AML-193 (cell line): ENCODE measurements at regions not wholly inside any gene's neighbourhood (a gene's known extent, or its start where the extent isn't known, plus 50 kb on each side); places are given as distances from the start of the nearest gene placed in this dataset.

Experiments used
- DNase-seq, 2 experiments: peaks; one replicate each; lab custom pipeline; 2025; lab: John Stamatoyannopoulos, UW

DNA sequence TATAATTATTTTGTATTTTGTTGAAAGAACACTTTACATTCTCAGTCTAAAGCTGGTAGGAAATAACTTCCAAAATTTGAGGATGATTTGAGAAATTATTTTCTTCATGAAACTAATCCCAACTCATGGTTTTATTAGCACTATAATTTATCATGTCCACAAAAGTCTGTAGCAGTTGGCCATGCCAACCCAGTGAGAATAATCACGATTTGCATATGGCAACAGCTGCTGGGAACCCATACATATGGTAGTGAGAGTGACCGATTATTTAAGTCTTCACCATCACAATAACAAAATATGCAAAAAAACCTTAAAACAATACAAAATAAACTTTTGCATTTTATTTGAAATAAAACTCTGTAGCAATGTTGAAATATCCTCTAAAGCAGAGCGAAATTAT lies 445.9 kb upstream of the ANO3 start:
- no peak for DNase-seq

DNA sequence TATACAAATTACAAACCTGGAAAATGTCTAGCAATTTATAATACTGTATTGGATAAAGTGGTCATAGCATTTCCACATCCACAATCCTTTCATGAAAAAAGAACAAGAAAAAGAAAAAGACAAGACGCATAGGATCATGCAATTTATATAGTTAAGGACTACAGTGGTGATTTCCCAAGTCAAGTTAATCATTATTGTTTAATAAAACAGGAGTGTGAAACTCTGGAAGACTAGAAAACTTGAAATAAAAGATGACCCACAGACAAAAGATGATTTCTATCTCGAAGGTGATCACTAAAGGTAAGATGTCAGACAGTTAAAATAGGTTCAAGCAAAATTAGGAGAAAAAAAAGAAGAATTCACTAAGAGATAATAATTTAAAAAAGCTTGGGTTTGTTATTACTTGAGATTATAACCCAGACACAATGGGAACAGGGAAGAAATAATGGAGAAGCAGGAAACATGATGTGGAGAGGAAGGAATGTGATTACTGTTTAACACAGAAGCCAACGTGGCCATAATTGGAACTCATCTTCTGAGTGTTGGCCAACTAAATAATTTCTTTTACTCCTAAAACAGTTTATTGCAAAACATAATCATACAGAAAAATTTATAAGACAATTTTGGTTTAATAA lies 441.2 kb upstream of the ANO3 start:
- no peak for DNase-seq

DNA sequence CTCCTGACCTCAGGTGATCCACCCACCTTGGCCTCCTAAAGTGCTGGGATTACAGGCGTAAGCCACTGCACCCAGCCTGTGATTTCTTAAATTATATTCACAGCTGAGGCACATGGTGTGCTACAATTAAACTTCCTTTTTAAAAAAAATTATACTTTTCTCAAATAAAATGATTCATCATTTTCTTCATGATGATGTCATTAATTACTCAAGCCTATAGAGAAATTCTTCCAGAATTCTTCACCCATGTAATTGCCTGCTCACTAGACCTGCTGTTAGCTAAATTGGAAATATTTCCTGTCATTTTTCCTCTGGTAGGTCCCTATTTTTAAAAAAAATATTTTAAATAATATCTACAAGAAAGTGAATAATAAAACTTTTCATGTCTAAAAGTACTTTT lies 440.0 kb upstream of the ANO3 start:
- no peak for DNase-seq

DNA sequence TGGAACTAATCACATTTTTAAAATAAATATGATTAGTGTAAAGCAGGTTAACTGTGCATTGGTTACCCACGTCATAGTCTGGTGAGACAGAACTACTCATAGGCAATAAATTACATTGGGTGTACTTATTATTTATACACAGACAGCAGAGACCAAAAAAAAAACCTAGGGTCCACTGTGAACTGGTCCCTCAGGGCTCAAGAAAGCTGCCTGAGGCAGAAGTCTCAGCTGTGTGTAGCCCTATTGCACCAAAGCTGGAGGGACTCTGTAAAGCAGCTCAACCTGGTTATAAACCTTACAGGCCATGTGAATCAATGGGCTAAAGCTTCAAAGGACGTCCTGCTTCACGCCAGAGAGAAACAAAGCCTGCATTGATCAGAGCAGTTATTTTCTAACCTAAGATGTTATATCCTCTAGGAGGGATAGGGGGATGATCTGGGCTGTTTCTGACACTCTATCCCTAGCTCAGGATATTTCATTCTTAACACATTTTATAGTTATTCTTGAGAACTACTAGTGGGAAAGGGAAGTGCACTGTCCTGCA lies 432.2 kb upstream of the ANO3 start:
- DNase-seq = no peak

DNA sequence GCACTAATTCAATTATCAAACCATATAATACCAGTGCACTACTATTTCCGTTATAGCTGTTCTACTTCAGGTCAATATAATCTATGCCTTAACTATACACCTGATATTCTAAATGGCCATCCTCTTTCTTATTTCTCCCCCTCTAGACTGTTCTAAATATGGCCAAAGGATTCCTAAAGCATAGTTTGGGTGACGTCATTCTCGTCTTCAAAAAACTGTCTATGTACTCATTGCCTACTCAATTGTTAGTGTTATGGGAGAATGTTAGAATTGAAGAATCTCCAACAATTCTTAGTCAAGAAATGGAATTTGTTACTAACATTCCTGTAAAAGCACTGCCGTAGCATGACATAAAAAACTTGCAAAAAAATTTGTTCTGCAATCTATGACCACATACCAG lies 431.1 kb upstream of the ANO3 start:
- DNase-seq = no peak

DNA sequence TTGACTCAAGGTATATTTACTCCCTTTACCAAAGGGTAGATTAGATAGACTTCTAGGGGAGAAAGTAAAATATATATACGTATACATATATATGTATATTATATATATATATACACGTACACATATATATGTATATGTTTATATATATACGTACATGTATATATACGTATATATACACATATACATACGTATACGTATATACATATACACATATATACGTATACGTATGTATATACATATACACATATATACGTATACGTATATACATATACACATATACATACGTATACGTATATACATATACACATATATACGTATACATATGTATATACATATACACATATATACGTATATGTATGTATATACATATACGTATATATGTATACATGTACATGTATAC lies 430.5 kb upstream of the ANO3 start:
- DNase-seq = no peak

DNA sequence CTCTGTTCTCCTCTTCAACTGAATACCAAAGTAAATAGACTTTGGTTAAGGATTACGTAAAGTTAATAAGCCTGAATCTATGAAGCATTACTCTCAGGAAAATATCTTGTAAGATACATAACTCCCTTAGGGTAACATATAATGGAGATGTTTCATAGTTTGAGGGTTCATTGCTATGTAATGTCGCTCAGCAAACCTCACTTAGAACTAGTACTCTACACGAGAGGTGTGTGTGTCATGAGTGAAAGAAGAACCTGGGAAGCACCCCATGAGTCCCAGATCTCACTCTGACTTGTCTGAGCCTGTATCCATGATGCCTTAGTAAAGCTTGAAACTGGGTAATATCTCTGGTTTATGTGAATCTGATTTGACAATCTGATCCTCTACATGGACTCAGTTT lies 429.5 kb upstream of the ANO3 start:
- no peak for DNase-seq

DNA sequence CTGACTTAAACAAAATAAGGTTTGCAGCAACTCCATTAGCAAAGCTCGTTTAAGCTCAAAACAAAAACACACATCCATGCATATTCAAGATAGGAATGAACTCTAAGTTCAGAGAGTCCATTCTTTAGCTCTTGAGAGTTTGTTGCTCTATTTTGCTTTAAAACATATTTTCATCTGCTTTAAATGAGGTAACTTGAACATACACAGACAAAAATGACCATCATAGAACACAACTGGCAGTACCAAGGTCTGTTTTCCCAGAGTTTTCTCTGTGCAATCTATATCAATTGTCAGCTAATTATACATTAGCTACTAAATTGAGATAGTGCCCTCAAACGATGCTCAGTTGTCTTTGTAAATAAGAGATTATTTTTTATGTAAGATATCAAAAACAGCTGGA lies 423.2 kb upstream of the ANO3 start:
- DNase-seq = no peak

DNA sequence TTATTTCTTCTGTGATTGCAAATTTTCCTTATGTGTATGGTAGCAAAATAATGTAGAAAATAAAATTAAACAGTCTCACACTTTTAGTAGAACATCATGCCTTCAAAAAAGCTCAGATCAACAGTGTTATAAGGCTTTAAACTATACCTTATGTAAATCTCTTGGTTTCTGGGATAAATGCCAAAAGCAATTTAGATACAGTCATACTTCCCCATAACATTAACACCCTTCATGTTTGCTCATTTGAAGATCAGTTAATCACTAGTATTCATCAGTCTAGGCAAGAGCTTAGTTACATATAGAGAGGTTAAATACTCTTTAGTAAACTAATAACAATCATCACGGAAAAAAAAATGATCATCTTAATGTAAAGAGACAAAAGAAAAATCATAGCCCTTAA lies 421.8 kb upstream of the ANO3 start:
- DNase-seq = no peak

DNA sequence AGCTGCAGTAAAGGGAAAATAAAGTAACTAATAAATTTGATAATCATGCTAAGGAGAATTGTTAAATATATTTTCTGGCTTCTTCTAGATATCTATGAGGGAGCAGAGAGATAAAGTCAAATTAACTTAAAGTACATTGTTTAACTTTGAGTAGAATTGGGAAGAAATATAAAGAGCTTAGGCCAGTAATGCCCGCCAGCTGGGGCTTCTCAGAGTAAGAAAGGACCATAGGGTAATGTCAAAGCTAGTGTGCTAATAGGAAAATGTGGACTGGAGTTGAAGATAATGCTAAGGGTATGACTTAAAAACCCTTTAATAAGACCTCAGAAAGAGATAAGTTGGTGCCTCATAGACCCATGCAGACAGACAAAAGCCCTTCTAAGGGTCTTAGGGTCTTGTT lies 411.6 kb upstream of the ANO3 start:
- no peak for DNase-seq

DNA sequence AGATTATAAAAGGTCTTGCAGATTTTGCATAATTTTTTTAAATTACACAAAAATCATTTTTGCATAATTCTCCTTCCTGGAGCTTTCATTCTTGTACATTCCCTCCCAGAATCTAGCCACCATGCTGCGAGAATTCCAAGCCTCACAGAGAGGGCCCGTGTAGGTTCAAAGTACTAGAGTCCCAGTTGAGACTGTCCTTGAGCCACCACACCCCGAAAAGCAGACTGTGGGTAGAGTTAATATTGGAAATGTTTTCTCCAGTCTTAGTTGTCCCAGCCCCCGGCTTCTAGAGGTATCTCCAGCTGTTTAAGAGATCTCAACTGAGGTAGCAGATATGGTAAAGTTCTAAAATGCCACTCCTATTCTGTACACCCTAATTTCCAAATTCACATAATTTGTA lies 407.3 kb upstream of the ANO3 start:
- no peak for DNase-seq

DNA sequence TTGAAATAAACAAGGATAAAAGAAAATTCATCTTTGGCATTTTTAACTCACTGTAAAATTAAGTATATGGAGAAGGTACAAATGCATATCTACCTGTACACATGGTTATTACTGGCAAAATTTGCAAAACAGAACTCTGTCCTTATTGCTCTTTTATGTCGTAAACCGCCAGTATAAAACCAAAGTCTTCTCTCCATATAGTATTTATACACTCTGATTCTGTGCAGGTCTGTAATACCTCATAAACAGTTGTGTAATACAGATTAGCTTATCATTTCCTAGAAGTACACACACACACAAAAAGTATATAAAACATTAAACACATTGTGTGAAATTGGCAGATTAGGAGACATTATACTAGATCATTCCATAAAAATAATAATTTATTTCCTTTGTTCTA lies 406.6 kb upstream of the ANO3 start:
- DNase-seq = no peak

DNA sequence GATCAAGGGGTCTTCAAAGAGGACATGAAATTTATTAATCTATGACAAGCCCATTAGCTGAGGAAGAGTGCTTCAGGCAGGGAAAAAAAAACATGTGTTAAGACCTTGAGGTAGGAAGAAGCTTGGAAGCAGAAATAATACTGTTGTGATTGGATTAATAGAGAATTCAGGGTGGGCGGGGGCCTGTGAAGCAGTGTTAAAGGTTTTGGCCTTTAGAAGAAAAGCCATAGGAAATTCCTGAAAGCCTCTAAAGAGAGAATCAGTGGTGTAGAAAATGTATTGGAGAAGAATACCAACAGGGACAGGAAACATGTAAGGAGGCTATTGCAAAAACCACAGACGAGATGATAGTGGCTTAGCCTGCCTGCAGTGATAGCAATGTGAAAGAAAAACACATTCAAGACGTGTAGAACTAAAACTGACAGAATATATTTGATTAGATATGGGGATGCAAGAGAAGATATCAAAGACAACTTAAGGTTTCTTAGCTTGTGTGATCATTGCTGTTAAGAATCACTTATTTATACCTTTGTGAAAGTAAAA lies 404.4 kb upstream of the ANO3 start:
- no peak for DNase-seq

DNA sequence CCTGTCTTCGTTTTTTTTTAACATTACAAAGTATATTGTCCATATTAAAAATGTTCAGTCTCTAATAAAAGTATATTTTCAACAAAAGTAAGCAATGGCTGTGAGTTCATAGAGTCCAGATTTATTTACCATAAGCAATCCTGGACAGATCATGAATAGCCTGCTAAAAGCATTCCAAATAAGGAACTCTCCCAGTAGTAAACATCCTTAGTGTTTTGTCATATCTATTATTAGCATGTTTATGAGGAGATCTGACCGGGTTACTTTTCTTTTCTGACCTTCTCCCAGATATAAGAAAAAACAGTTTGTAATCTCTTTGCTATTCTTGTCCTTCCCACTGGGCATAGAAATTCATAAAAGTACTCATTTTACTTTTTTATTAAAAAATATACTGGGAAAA lies 403.9 kb upstream of the ANO3 start:
- DNase-seq = no peak

DNA sequence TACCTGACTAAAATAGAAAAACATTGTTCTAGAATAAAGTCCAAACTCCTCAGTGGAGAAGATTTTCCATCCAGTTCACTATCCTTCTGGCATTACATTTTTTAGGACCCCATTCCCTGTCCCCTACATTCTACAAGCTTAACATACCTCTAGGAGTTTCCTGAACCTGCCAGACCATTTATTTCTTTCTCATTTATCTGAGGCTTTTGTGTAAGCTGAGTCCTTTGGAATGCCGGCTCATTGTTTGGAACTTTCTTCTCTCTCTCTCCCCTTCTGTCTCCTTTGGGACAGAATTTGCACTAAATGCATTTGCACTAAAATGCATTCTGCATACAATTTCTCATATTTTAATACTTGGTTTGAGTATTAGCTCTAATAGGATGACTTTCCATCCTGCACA lies 393.0 kb upstream of the ANO3 start:
- DNase-seq = no peak

DNA sequence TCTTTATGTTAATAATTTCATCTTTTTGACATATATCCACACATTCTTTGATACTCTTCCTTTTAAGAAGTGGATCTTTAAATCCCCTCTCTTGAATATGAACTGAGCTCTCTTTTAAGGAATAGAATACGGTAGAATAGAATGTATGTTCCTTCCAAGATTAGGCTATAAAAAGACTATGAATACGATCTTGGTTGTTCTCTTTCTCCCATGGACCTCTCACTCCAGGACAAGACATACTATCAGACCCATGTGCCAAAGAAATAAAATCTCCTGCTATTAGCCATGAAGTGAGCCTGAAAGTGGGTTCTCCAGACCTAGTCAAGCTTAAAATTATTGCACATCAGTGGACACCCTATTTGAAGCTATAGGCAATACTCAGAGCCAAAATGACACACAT lies 392.2 kb upstream of the ANO3 start:
- DNase-seq = no peak

DNA sequence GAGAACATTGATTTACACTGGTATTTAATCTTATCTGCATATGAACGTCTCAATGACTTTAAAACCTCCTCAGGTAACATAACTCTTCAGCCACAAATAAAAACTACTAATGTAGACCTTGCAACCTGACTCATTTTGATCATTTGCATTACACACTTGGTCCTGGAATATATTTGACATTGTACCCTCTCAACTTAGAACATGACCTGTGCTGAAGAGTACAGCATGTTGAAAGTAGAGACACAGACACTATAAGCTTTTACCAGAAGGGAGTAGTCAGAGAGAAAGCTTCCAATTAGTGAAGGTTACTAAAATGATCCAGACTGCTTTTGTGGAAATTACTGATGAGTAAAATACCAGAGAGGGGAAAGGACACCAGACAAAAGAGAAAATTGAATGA lies 390.6 kb upstream of the ANO3 start:
- no peak for DNase-seq

DNA sequence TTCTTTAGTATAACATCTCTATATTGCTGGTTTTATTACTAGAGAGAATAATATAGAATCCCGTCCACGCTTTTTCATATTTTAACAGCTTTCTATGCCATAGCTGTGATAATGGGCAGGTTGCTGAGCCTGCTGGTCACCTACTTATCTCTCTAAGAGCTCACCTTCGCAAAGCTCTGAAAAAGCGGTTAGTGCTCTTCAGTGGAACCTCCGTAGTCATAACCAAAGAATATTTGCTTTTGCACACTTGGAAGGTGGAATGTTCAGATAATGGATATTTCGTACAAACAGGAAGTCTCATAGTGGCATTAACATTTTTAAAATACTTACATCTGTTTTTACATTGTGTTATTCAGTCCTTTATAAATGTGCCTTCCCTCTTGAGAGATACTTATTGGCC lies 388.9 kb upstream of the ANO3 start:
- DNase-seq = no peak

DNA sequence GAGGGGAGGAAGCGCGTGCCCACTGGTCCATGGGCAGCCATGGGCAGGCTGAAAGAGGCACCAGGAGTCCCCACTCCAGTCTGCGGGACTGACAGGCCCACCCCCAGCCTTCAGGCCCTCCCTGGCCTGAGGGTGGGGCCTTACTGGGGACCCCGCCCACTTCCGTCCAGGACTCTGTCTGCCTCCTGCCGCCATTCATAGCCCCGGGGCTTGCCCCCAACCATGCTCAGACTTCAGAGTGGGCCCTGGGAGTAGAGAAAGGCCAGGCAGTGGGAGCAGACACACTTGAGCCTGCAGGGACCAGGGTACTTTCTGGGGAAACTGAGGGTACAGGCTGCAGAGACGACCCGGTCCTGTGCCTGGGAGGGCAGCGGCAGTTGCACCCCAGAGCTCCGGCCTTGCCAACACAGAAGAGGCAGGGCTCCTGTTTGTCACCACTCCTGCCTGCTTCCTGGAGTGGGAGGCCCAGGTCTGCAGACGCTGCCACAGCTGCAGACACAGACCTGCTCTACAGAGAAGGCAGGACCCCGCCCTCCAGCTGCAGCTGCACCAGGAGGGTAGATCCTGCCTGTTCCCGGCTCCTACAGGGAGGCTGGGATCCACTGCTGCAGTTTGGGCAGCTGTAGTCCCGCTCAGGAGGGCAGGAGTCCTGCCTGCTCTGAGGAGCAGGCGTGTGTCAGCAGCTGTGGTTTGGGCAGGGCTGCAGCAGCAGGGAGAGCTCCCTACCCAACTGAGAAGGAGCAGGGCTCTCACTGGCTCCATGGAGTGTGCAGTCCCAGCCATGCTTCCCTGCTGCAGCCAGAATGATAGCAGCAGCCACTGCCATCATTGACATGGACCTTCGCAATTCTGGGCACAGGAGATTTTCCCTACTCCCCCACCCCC lies 387.9 kb upstream of the ANO3 start:
- DNase-seq = no peak

DNA sequence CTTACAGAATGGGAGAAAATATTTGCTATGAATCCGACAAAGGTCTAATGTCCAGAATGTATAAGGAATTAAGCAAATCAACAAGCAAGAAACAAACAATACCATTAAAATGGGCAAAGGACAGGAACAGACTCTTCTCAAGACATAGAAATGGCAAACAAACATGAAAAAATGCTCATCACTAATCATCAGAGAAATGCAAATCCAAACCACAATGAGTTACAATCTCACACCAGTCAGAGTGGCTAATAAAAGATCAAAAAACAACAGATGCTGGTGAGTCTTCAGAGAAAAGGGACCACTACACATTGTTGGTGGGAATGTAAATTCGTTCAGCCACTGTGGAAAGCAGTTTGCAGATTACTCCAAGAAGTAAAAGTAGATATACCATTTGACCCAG lies 382.0 kb upstream of the ANO3 start:
- DNase-seq = no peak

DNA sequence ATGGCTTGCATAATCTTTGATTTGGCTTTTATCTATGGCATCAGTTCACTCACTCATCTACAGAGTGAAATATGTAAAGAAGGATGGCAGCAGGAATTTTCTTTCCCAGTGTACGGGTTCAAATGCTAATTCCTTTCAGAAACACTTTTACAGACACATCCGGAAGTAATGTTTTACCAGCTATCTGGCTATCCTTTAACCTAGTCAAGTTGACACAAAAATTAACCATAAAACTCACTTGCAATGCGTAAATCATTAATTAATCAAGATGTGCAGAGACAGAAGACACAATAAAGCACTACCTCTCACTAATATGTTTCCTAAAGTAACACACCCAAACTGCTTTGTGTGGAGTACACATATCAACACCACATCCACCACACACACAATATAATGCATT lies 378.9 kb upstream of the ANO3 start:
- DNase-seq = no peak

DNA sequence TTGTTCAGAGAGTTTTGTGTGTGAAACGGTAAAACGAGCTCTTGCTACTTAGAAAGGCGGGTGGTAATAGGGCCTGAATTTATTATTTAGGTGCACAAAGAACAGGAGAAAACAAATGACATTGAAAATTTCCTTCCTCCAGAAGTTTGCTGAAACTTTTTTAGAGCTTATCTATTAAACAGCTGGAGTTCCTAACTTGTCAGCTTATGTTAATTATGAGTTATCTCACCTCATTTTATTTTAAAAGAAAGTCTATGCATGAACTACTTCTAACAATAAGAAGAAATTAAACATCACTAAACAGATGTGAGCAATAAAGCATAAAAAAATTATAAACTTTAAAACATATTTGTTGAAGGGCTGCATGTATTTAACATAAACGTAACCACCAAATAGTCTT lies 373.9 kb upstream of the ANO3 start:
- DNase-seq = no peak

DNA sequence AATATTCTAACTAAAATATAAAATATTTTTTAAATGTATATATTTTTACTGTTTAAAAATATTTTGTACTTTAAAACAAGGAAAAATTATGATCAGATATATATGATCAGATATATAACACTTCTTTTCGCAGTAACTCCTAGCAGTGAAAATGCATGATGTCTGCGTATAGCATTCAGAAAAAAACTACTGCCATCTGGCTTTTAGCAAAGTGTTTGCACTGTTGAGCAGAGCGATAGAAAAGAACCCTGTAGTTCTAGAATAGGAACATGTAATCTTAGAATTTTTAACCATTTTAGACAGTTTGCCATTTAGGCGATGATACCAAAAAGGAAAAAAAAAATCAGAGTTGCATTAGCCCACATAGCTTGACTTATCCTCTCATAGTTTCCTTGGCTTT lies 370.4 kb upstream of the ANO3 start:
- no peak for DNase-seq
